A549 (cell line): ENCODE measurements at regions not wholly inside any gene's neighbourhood (a gene's known extent, or its start where the extent isn't known, plus 50 kb on each side); places are given as distances from the start of the nearest gene placed in this dataset.

Source experiments
- CTCF ChIP-seq: fragments of >200 bp; sonication (Bioruptor Twin); formaldehyde crosslinking; IDR thresholded peaks from 3 replicates; pipeline ENCODE4 v1.5.1; 2016
- EHMT2 ChIP-seq: fragments of 200-600 bp; sonication (generic); IDR thresholded peaks from 2 replicates; pipeline ENCODE4 v1.6.1; 2016; ENCODE audit warnings: antibody characterized with exemption, low read depth, mild to moderate bottlenecking, moderate library complexity
- EP300 ChIP-seq, 2 experiments: fragments of >200 bp; sonication (Bioruptor Twin); formaldehyde crosslinking; IDR thresholded peaks; 2 replicates in 1 of 2; 3 replicates in 1 of 2; pipeline ENCODE4 v1.6.1; 2016 to 2017
- HOXB5 ChIP-seq: fragments of 250-450 bp; sonication (Bioruptor Pico); IDR thresholded peaks from 2 replicates; pipeline ENCODE4 v1.5.0; 2020; ENCODE audit warnings: mild to moderate bottlenecking, moderate library complexity
- JUN ChIP-seq, 2 experiments: fragments of >200 bp; sonication (Bioruptor Twin); formaldehyde crosslinking; IDR thresholded peaks; 2 replicates in 1 of 2; 3 replicates in 1 of 2; pipeline ENCODE4 v1.6.1; 2016 to 2017
- MYC ChIP-seq: IDR thresholded peaks from 2 replicates; pipeline ENCODE4 v1.6.1; 2012; ENCODE audit warnings: mild to moderate bottlenecking, inconsistent platforms, low read length, improper control_type of control experiment, borderline replicate concordance
- POLR2A ChIP-seq: IDR thresholded peaks from 2 replicates; pipeline ENCODE4 v1.6.1; 2012; ENCODE audit warnings: mild to moderate bottlenecking, low read length
- RFX5 ChIP-seq: fragments of 450-650 bp; IDR thresholded peaks from 2 replicates; pipeline ENCODE4 v1.7.1; 2014; ENCODE audit warnings: antibody characterized with exemption, mild to moderate bottlenecking, moderate library complexity
- SREBF2 ChIP-seq: fragments of 450-650 bp; IDR thresholded peaks from 2 replicates; pipeline ENCODE4 v1.6.1; 2014; ENCODE audit warnings: mild to moderate bottlenecking, moderate library complexity
- ZFP36 ChIP-seq: fragments of 450-650 bp; IDR thresholded peaks from 2 replicates; pipeline ENCODE4 v1.6.1; 2014; ENCODE audit warnings: borderline replicate concordance; ENCODE audit not compliant: partially characterized antibody
- ZSCAN20 ChIP-seq: fragments of 250-450 bp; sonication (Bioruptor Pico); IDR thresholded peaks from 2 replicates; pipeline ENCODE4 v1.8.0; 2022; ENCODE audit warnings: mild to moderate bottlenecking, moderate library complexity

GRCh38 chr22:22835771-22836291 is 51.8 kb upstream of the IGLL5 start:
- TF ChIP-seq SREBF2 (no peak), POLR2A (no peak), HOXB5 (CRISPR knock-in tag) (no peak), CTCF (no peak), EP300 (IDR thresholded peaks at IDR 0.05) (no peak), RFX5 (no peak), ZFP36 (no peak), EHMT2 (no peak), JUN (IDR thresholded peaks at IDR 0.05) (no peak), ZSCAN20 (CRISPR knock-in tag) (no peak), MYC (no peak)
